ENCODE measurements at regions not wholly inside any gene's neighbourhood (a gene's known extent, or its start where the extent isn't known, plus 50 kb on each side); places are given as distances from the start of the nearest gene placed in this dataset.

- H3K4me3 Mint-ChIP-seq = no peak overlapping the region
- ChIA-PET POLR2A (no interaction called here), CTCF (no interaction called here)
- DNase-seq = no peak
- peaks cover 5% of the 10 kb centered on the region for H3K27me3 Mint-ChIP-seq
- ATAC-seq (ENCODE audit: low read depth) = no peak
- intact Hi-C loops (cut with micrococcal nuclease) = no loop called here
- peaks cover 12% of the 10 kb centered on the region for H3K4me1 Mint-ChIP-seq
- TF ChIP-seq, protein P1, sequence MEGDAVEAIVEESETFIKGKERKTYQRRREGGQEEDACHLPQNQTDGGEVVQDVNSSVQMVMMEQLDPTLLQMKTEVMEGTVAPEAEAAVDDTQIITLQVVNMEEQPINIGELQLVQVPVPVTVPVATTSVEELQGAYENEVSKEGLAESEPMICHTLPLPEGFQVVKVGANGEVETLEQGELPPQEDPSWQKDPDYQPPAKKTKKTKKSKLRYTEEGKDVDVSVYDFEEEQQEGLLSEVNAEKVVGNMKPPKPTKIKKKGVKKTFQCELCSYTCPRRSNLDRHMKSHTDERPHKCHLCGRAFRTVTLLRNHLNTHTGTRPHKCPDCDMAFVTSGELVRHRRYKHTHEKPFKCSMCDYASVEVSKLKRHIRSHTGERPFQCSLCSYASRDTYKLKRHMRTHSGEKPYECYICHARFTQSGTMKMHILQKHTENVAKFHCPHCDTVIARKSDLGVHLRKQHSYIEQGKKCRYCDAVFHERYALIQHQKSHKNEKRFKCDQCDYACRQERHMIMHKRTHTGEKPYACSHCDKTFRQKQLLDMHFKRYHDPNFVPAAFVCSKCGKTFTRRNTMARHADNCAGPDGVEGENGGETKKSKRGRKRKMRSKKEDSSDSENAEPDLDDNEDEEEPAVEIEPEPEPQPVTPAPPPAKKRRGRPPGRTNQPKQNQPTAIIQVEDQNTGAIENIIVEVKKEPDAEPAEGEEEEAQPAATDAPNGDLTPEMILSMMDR (IDR thresholded peaks at IDR 0.05) = no peak
- peaks cover 3% of the 10 kb centered on the region for H3K9me3 Mint-ChIP-seq
- H3K36me3 Mint-ChIP-seq (ENCODE audit: low read depth) = no peaks in the 10 kb centered on the region
- H3K27ac Mint-ChIP-seq = no peak overlapping the region
Measured at GRCh38 chr6:139944131-139944530, 569.7 kb upstream of the CITED2 start.

DNA sequence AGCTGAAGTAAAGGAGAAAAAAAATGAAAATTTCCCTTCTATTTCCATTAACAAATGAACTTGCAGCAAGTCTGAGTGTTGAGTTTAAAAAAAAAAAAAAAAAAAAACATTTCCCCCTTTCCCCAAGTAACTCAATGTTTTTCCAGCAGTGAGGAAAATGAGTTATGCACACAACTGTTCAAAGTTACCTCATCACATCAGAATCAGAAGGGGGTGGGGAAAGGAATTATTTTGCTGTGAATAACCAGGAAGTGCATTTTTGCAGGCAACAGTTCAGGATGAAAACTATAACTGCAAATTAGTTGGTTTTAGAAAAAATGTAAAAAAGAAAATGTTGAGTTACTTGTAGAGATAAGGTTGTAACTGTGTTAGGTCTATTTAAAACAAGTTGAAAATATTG, 568.9 kb upstream of the CITED2 start:
- Mint-ChIP-seq H3K4me3 (no peak overlapping the region), H3K4me1 (peaks cover 13% of the 10 kb centered on the region), H3K9me3 (no peaks in the 10 kb centered on the region), H3K27ac (no peak overlapping the region), H3K36me3 (ENCODE audit: low read depth) (no peaks in the 10 kb centered on the region), H3K27me3 (peaks cover 5% of the 10 kb centered on the region)
- ChIA-PET POLR2A (no interaction called here), CTCF (no interaction called here)
- intact Hi-C loops (cut with micrococcal nuclease) = no loop called here
- TF ChIP-seq, protein P1 (IDR thresholded peaks at IDR 0.05) = no peak
- DNase-seq (no peak), ATAC-seq (ENCODE audit: low read depth) (no peak)

- Mint-ChIP-seq H3K36me3 (ENCODE audit: low read depth) (no peaks in the 10 kb centered on the region), H3K9me3 (no peaks in the 10 kb centered on the region), H3K4me3 (no peak overlapping the region), H3K4me1 (peaks cover 13% of the 10 kb centered on the region), H3K27ac (no peak overlapping the region), H3K27me3 (peaks cover 5% of the 10 kb centered on the region)
- TF ChIP-seq, protein P1 (IDR thresholded peaks at IDR 0.05) = no peak
- ATAC-seq (ENCODE audit: low read depth) (no peak), DNase-seq (no peak)
- ChIA-PET POLR2A (interaction anchor here (0.6 kb wide), 1 partner anchor 113 kb away, joined by 4 read pairs; no protein-coding TSS in a partner anchor), CTCF (no interaction called here)
- intact Hi-C loops (cut with micrococcal nuclease) = no loop called here
Measured at GRCh38 chr6:139942331-139942730, 567.9 kb upstream of the CITED2 start.

DNA sequence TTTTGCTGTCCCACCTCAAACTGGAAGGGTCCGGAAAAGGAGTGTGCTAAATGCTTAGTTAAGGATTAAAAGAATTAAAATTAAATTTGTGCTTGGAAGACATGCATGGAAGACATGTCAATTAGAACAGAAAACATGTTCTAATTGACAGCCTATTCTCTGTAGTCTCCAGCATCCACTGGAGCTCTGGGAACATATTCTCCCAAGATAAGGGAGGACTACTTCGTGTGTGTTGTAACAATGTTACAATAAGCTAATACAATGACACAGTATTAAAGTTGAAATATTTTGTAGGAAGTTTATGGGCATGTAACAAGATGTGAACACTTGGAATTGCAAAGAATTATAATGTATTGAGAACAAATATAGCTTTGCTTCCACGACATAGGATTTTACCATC, 567.4 kb upstream of the CITED2 start:
- DNase-seq = no peak
- ATAC-seq (ENCODE audit: low read depth) = no peak
- Mint-ChIP-seq H3K36me3 (ENCODE audit: low read depth) (no peaks in the 10 kb centered on the region), H3K27ac (no peak overlapping the region), H3K4me3 (no peak overlapping the region), H3K9me3 (no peaks in the 10 kb centered on the region), H3K4me1 (peaks cover 13% of the 10 kb centered on the region), H3K27me3 (peaks cover 5% of the 10 kb centered on the region)
- POLR2A ChIA-PET = interaction anchor here (0.6 kb wide), 1 partner anchor 113 kb away, joined by 4 read pairs; no protein-coding TSS in a partner anchor
- CTCF ChIA-PET = no interaction called here
- TF ChIP-seq, protein P1 (IDR thresholded peaks at IDR 0.05) = no peak
- intact Hi-C loops (cut with micrococcal nuclease) = no loop called here

DNA sequence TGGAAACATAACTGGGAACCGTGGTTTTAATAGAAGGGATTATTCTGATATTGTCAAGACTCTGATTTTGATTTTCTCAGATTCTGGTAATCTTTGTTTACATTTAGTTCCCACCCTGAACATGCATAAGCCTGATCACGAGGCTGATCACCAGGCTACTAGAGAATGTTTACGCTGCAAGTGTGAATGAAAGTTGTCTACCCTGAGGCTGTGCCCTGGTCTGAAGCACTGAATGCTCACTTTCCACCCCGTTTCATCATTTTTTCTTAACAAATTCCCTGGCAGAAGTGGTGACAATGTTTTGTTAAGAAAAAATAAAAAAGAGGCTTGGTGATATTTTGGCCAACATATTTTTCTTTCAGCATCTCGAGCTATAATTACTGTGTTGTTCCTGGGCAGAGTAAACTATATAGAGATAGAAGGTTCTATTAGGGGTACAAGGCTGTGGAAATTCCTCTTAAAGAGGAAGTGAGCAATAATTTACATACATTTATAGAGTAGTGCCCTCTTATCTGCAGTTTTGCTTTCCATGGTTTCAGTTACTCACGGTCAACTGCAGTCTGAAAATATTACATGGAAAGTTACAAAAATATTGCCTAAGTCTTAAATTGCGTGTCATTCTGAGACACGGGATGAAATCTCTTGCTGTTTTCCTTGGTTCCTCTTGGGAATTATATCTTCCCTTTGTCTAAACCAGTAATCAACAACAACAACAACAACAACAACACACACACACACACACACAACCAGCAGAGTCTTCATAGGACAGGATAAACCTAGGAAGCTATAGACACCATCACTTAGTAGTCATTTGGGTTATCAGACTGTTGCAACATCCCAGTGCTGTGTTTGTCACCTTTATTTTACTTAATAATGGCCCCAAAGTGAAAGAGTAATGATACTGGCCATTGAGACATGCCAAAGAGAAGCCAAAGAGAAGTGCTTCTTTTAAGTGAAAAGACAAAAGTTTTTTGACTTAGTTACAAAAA, 566.6 kb upstream of the CITED2 start:
- Mint-ChIP-seq H3K27me3 (peaks cover 5% of the 10 kb centered on the region), H3K9me3 (no peaks in the 10 kb centered on the region), H3K4me3 (no peak overlapping the region), H3K27ac (no peak overlapping the region), H3K4me1 (peaks cover 13% of the 10 kb centered on the region), H3K36me3 (ENCODE audit: low read depth) (no peaks in the 10 kb centered on the region)
- intact Hi-C loops (cut with micrococcal nuclease) = no loop called here
- TF ChIP-seq, protein P1 (IDR thresholded peaks at IDR 0.05) = no peak
- DNase-seq (no peak), ATAC-seq (ENCODE audit: low read depth) (peak; percentile 21)
- ChIA-PET POLR2A (no interaction called here), CTCF (no interaction called here)
